ENCODE measurements at regions not wholly inside any gene's neighbourhood (a gene's known extent, or its start where the extent isn't known, plus 50 kb on each side); places are given as distances from the start of the nearest gene placed in this dataset.

- intact Hi-C loops (cut with DNase I): no loop called here
- Histone ChIP-seq H3K4me3 (no peak overlapping the region), H3K27ac (no peak overlapping the region), H3K9me3 (peaks cover 6% of the 10 kb centered on the region), H3K27me3 (ENCODE audit: insufficient read depth in 3 of 3, low read length in 2 of 3) (no peaks in the 10 kb centered on the region), H3K4me1 (peaks cover 15% of the 10 kb centered on the region), H3K36me3 (ENCODE audit: insufficient read depth in 1 of 2, low read depth in 1 of 2) (no peaks in the 10 kb centered on the region)
- DNase-seq: no peak
- 94 to 97% (median 97%) methylated on average over 1 of the region's 1 CpG for WGBS, 3 donors
- no peak for TF ChIP-seq CTCF (IDR thresholded peaks at IDR 0.05)
- no peak for ATAC-seq
These were observed 425.4 kb downstream of the MED13L start for GRCh38 chr12:115852054-115852453.

DNA sequence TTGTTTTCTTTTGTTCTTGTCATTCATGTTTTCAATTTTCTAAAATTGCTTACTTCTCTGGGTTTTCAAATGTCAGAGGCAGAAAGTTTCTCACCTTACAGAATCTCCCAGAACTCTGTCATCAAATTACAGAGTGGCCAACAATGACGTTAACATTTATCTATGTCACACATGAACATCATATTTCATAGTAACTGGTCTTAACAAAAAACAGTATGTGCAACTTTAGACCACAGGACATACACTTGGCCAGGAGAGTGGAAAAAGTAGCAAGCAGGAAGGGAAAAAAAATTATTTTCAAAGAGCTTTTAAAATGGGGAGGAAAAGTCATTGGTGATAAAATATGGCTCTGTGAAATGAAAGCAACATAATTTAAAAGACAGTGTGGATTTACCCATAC is 426.5 kb downstream of the MED13L start:
- Histone ChIP-seq H3K4me3 (peak overlapping the region; percentile 12), H3K27me3 (ENCODE audit: insufficient read depth in 3 of 3, low read length in 2 of 3) (no peaks in the 10 kb centered on the region), H3K4me1 (peaks cover 12% of the 10 kb centered on the region), H3K9me3 (peaks cover 6% of the 10 kb centered on the region), H3K27ac (peak overlapping the region; percentile 65), H3K36me3 (ENCODE audit: insufficient read depth in 1 of 2, low read depth in 1 of 2) (no peaks in the 10 kb centered on the region)
- 13 to 20% (median 16%) methylated on average over 1 of the region's 1 CpG for WGBS, 3 donors
- TF ChIP-seq CTCF (IDR thresholded peaks at IDR 0.05): no peak
- DNase-seq: no peak
- ATAC-seq: peak in 3 of 4 donors; percentile 47 to 64 (median 55)
- intact Hi-C loops (cut with DNase I): no loop called here

DNA sequence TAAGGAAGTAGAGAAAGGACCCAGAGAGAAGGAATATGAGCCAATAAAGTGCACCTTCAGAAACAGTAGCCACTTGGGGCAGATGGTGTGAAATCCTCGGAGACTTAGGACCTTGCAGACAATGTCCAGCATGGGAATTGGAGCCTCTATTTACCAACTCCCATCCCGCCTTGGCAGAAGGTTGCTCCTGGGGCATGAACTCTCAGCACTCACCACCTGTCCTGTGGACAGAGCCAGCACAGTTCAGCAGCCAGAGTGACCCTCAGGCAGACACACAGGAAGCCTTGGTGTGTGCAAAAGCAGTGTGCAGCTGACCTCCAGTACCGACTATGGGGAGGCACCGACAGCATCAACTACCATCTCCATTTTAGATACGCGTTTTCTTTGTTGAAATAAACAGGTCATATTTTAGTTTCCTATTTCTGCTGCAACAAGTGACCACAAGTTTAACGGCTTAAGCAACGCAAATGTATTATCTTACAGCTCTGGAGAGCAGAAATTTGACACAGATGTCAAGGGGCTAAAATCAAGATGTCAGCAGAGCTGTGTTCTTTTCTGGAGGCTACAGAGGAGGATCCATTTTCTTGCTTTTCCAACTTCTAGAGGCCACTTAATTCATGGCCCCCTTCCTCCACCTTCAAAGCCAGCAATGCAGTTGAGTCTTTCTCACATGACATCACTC is 428.1 kb downstream of the MED13L start:
- Histone ChIP-seq H3K4me1 (peaks cover 12% of the 10 kb centered on the region), H3K36me3 (ENCODE audit: insufficient read depth in 1 of 2, low read depth in 1 of 2) (no peaks in the 10 kb centered on the region), H3K27ac (peak overlapping the region; percentile 65), H3K9me3 (peaks cover 6% of the 10 kb centered on the region), H3K4me3 (no peak overlapping the region), H3K27me3 (ENCODE audit: insufficient read depth in 3 of 3, low read length in 2 of 3) (no peaks in the 10 kb centered on the region)
- peak; percentile 78 to 91 (median 84) for ATAC-seq
- DNase-seq: peak in 1 of 2 donors; percentile 21
- no peak for TF ChIP-seq CTCF (IDR thresholded peaks at IDR 0.05)
- 34 to 63% (median 42%) methylated on average over 8 of the region's 8 CpGs for WGBS, 3 donors
- intact Hi-C loops (cut with DNase I): no loop called here

DNA sequence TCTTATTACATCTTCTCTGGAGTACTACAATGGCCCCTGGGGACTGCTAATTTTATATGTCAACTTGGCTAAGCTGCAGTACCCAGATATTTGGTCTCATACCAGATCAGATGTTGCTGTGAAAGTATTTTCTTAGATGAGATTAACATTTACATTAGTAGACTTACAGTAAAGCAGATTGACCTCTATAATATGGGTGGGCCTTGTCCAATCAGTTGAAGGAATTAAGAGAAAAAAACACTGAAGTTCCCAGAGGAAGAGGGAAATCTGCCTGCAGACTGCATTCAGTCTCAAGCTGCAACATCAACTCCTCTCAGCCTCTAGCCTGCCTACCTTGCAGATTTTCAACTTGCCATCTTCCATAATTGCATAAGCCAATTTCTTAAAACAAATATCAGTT is 430.1 kb downstream of the MED13L start:
- intact Hi-C loops (cut with DNase I): no loop called here

More for the DNA sequence above, 430.1 kb downstream of the MED13L start:
- H3K27ac ChIP-seq: no peak overlapping the region
- no peaks in the 10 kb centered on the region for H3K36me3 ChIP-seq (ENCODE audit: insufficient read depth in 1 of 2, low read depth in 1 of 2)
- no peak overlapping the region for H3K4me3 ChIP-seq
- H3K4me1 ChIP-seq: peaks cover 12% of the 10 kb centered on the region
- no peaks in the 10 kb centered on the region for H3K27me3 ChIP-seq (ENCODE audit: insufficient read depth in 3 of 3, low read length in 2 of 3)
- no peak for TF ChIP-seq CTCF (IDR thresholded peaks at IDR 0.05)
- ATAC-seq (no peak), DNase-seq (no peak)
- peaks cover 6% of the 10 kb centered on the region for H3K9me3 ChIP-seq

All from psoas muscle (tissue), 7 donors.